H1 (cell line): ENCODE measurements at regions not wholly inside any gene's neighbourhood (a gene's known extent, or its start where the extent isn't known, plus 50 kb on each side); places are given as distances from the start of the nearest gene placed in this dataset.

ENCODE experiments used
- CTCF ChIA-PET: fragments of 300-600 bp; sonication (Branson Sonifier 250); formaldehyde crosslinking; loops from one replicate; lab custom pipeline; 2021; ENCODE audit not compliant: partially characterized antibody; lab: Charles Lee
- POLR2A ChIA-PET: fragments of 300-600 bp; sonication (Branson Sonifier 250); formaldehyde crosslinking; loops from one replicate; lab custom pipeline; 2021; ENCODE audit warnings: inconsistent platforms; ENCODE audit not compliant: partially characterized antibody; lab: Charles Lee
- DNase-seq, 2 experiments: peaks; one replicate each; pipeline versions ENCODE4 v3.0.0 to v3.0.0-alpha.2; 2010 to 2022; ENCODE audit warnings: low spot score in 2 of 2, low read depth in 1 of 2, mixed read lengths in 1 of 2
- FAIRE-seq: peaks from 2 replicates; lab custom pipeline; 2011; peaks lifted over from hg19 to GRCh38; lab: Jason Lieb, UNC
- H2AFZ ChIP-seq: 2 replicates; pipeline ENCODE4 v1.8.1; 2012; ENCODE audit warnings: low read length, inconsistent platforms
- H2AK5ac ChIP-seq: 2 replicates; pipeline ENCODE4 v1.6.1; 2013; ENCODE audit warnings: low read depth, low read length
- H2BK120ac ChIP-seq: replicated peaks from 2 replicates; pipeline ENCODE3; 2013; ENCODE audit warnings: low read depth, low read length, inconsistent platforms
- H2BK12ac ChIP-seq: 2 replicates; pipeline ENCODE4 v1.6.1; 2013; ENCODE audit warnings: low read depth, low read length
- H2BK15ac ChIP-seq: 2 replicates; pipeline ENCODE4 v1.6.1; 2013; ENCODE audit warnings: low read length
- H2BK20ac ChIP-seq: 2 replicates; pipeline ENCODE4 v1.6.1; 2013; ENCODE audit warnings: low read length
- H2BK5ac ChIP-seq: 2 replicates; pipeline ENCODE4 v1.6.1; 2013; ENCODE audit warnings: low read depth, low read length
- H3K14ac ChIP-seq: 2 replicates; pipeline ENCODE4 v1.6.1; 2013; ENCODE audit warnings: inconsistent platforms; ENCODE audit not compliant: insufficient read length
- H3K18ac ChIP-seq: 2 replicates; pipeline ENCODE4 v1.6.1; 2013; ENCODE audit warnings: low read length; ENCODE audit errors: extremely low read depth
- H3K23ac ChIP-seq: 2 replicates; pipeline ENCODE4 v1.6.1; 2013; ENCODE audit warnings: inconsistent platforms; ENCODE audit not compliant: insufficient read length
- H3K23me2 ChIP-seq: 2 replicates; pipeline ENCODE4 v1.6.1; 2013; ENCODE audit warnings: low read depth, low read length
- H3K27ac ChIP-seq: 2 replicates; pipeline ENCODE4 v1.6.1; 2011; ENCODE audit warnings: low read depth, low read length, inconsistent platforms
- H3K27me3 ChIP-seq, 4 experiments: replicated peaks in 1 of 4; 1 replicate in 1 of 4; 2 replicates in 3 of 4; pipeline versions ENCODE4 v1.6.1 to v1.8.1; 2011 to 2013; ENCODE audit warnings: low read length in 3 of 4, mild to moderate bottlenecking in 3 of 4, inconsistent platforms in 2 of 4, mixed read lengths in 2 of 4, moderate library complexity in 1 of 4; ENCODE audit not compliant: control insufficient read depth in 3 of 4, insufficient read depth in 3 of 4; ENCODE audit errors: extremely low read depth in 1 of 4
- H3K36me3 ChIP-seq, 4 experiments: 2 replicates each; pipeline versions ENCODE4 v1.6.1 to v1.8.1; 2011 to 2013; ENCODE audit warnings: mild to moderate bottlenecking in 4 of 4, low read length in 3 of 4, moderate library complexity in 2 of 4, control low read depth in 1 of 4, inconsistent platforms in 1 of 4; ENCODE audit not compliant: insufficient read depth in 4 of 4, control insufficient read depth in 2 of 4
- H3K4ac ChIP-seq: replicated peaks from 2 replicates; pipeline ENCODE3; 2013; ENCODE audit warnings: low read length, low read depth, mixed read lengths, inconsistent platforms; ENCODE audit not compliant: insufficient read length
- H3K4me1 ChIP-seq, 4 experiments: replicated peaks in 1 of 4; 1 replicate in 1 of 4; 2 replicates in 3 of 4; pipeline versions ENCODE4 v1.6.1 to v1.8.1; 2011 to 2013; ENCODE audit warnings: low read length in 3 of 4, inconsistent platforms in 2 of 4, mixed read lengths in 1 of 4; ENCODE audit not compliant: insufficient read depth in 4 of 4, control insufficient read depth in 3 of 4
- H3K4me2 ChIP-seq, 2 experiments: 2 replicates each; pipeline versions ENCODE4 v1.6.1 to v1.8.1; 2011 to 2013; ENCODE audit warnings: low read depth in 2 of 2, low read length in 2 of 2, control low read depth in 1 of 2, inconsistent platforms in 1 of 2, mild to moderate bottlenecking in 1 of 2; ENCODE audit not compliant: insufficient read depth in 1 of 2
- H3K4me3 ChIP-seq, 4 experiments: fragments of 200-600, 300-600 bp in 1 of 4; sonication (generic), shearing (Covaris generic), sonication (Bioruptor Twin) in 1 of 4; 2 replicates each; pipeline versions ENCODE4 v1.5.1 to v1.8.1; 2011 to 2016; ENCODE audit warnings: low read length in 4 of 4, low read depth in 3 of 4, control low read depth in 2 of 4, inconsistent platforms in 2 of 4, mild to moderate bottlenecking in 2 of 4, mixed read lengths in 1 of 4, moderate library complexity in 1 of 4; ENCODE audit not compliant: insufficient read depth in 2 of 4; ENCODE audit errors: extremely low read depth in 1 of 4
- H3K56ac ChIP-seq: replicated peaks from 2 replicates; pipeline ENCODE3; 2013; ENCODE audit warnings: low read depth, mild to moderate bottlenecking, mixed read lengths, low read length, inconsistent platforms; ENCODE audit not compliant: insufficient read length
- H3K79me1 ChIP-seq: 2 replicates; pipeline ENCODE4 v1.6.1; 2013; ENCODE audit warnings: low read depth, low read length, control low read depth
- H3K79me2 ChIP-seq, 2 experiments: 2 replicates each; pipeline versions ENCODE4 v1.6.1 to v1.8.1; 2012 to 2013; ENCODE audit warnings: low read length in 2 of 2, mild to moderate bottlenecking in 2 of 2, inconsistent platforms in 1 of 2; ENCODE audit not compliant: insufficient read depth in 2 of 2, control insufficient read depth in 1 of 2
- H3K9ac ChIP-seq, 4 experiments: replicated peaks in 1 of 4; 1 replicate in 1 of 4; 2 replicates in 3 of 4; pipeline versions ENCODE4 v1.6.1 to v1.8.1; 2011 to 2013; ENCODE audit warnings: low read depth in 3 of 4, low read length in 3 of 4, control low read depth in 2 of 4, mild to moderate bottlenecking in 2 of 4, moderate library complexity in 2 of 4, inconsistent platforms in 1 of 4; ENCODE audit errors: extremely low read depth in 1 of 4
- H3K9me3 ChIP-seq, 2 experiments: 2 replicates each; pipeline versions ENCODE4 v1.6.1 to v1.8.1; 2012 to 2013; ENCODE audit warnings: mild to moderate bottlenecking in 2 of 2, moderate library complexity in 2 of 2, control low read depth in 1 of 2, inconsistent platforms in 1 of 2, low read depth in 1 of 2, low read length in 1 of 2, mixed read lengths in 1 of 2; ENCODE audit not compliant: insufficient read depth in 2 of 2
- H4K20me1 ChIP-seq, 2 experiments: replicated peaks in 1 of 2; 2 replicates each; pipeline versions ENCODE3 to v1.8.1; 2011 to 2013; ENCODE audit warnings: inconsistent platforms in 2 of 2, low read length in 2 of 2, mild to moderate bottlenecking in 1 of 2; ENCODE audit not compliant: insufficient read depth in 2 of 2, control insufficient read depth in 1 of 2
- H4K5ac ChIP-seq: 2 replicates; pipeline ENCODE4 v1.6.1; 2013; ENCODE audit warnings: low read length, low read depth, mixed read lengths, inconsistent platforms; ENCODE audit not compliant: insufficient read length
- H4K8ac ChIP-seq: 2 replicates; pipeline ENCODE4 v1.8.0; 2013; ENCODE audit warnings: mild to moderate bottlenecking, moderate library complexity, low read length, inconsistent platforms; ENCODE audit not compliant: insufficient read depth; ENCODE audit errors: extremely low read depth
- H4K91ac ChIP-seq: replicated peaks from 2 replicates; pipeline ENCODE3; 2013; ENCODE audit warnings: low read length, mixed read lengths, inconsistent platforms; ENCODE audit not compliant: insufficient read length
- BACH1 ChIP-seq: IDR thresholded peaks from 2 replicates; pipeline ENCODE4 v1.6.1; 2012; ENCODE audit warnings: low read length, improper control_type of control experiment
- GTF2F1 ChIP-seq: IDR thresholded peaks from 2 replicates; pipeline ENCODE4 v1.6.1; 2012; ENCODE audit warnings: low read depth, low read length, improper control_type of control experiment, borderline replicate concordance
- HDAC6 ChIP-seq: IDR thresholded peaks from one replicate; pipeline ENCODE4 v1.7.1; 2012; ENCODE audit warnings: low read depth, mild to moderate bottlenecking, inconsistent platforms, low read length, moderate library complexity
- KDM1A ChIP-seq: fragments of 200-600, 300-600 bp; sonication (generic); IDR thresholded peaks from 2 replicates; pipeline ENCODE4 v1.7.1; 2016; ENCODE audit warnings: mild to moderate bottlenecking, low read length, borderline replicate concordance
- NANOG ChIP-seq: IDR thresholded peaks from 2 replicates; pipeline ENCODE4 v1.6.1; 2011; ENCODE audit warnings: low read length, low read depth, mild to moderate bottlenecking, inconsistent platforms; ENCODE audit not compliant: insufficient read depth, poor library complexity, severe bottlenecking
- RXRA ChIP-seq: IDR thresholded peaks from 2 replicates; pipeline ENCODE4 v1.6.1; 2011; ENCODE audit warnings: low read depth, mild to moderate bottlenecking, low read length, moderate library complexity; ENCODE audit not compliant: insufficient read depth
- SIRT6 ChIP-seq: IDR thresholded peaks from one replicate; pipeline ENCODE4 v1.7.1; 2012; ENCODE audit warnings: low read length, inconsistent platforms
- SIX5 ChIP-seq: IDR thresholded peaks from 2 replicates; pipeline ENCODE4 v1.6.1; 2011; ENCODE audit warnings: mild to moderate bottlenecking, low read depth, low read length
- WGBS, 2 experiments: shearing (Covaris generic) in 1 of 2; methylation state at CpG; one replicate each; pipeline versions ENCODE4 v1.1.6 to v1.1.7; 2013 to 2015; ENCODE audit warnings: low lambda C conversion rate in 2 of 2, mixed read lengths in 2 of 2, inconsistent platforms in 1 of 2, low coverage in 1 of 2, missing lambda C conversion rate in 1 of 2; ENCODE audit not compliant: insufficient replicate concordance in 2 of 2, insufficient coverage in 1 of 2, insufficient read length in 1 of 2; ENCODE audit errors: extremely low coverage in 1 of 2, missing lambda C conversion rate in 1 of 2; 5-methylcytosine and 5-hydroxymethylcytosine counted together

- FAIRE-seq = no peak
- TF ChIP-seq RXRA (no peak), NANOG (no peak), HDAC6 (no peak), KDM1A (no peak), GTF2F1 (no peak), BACH1 (no peak), SIX5 (no peak), SIRT6 (no peak)
Observed at GRCh38 chr12:91994208-91994797, 151.3 kb downstream of the BTG1 start.

More at GRCh38 chr12:91994208-91994797, 151.3 kb downstream of the BTG1 start:
- Histone ChIP-seq H3K4me3 (no peak overlapping the region), H2AFZ (no peak overlapping the region), H4K91ac (no peak overlapping the region), H3K18ac (no peak overlapping the region), H2BK120ac (no peak overlapping the region), H4K5ac (no peak overlapping the region), H3K36me3 (no peaks in the 10 kb centered on the region), H2BK20ac (no peak overlapping the region), H3K4ac (no peak overlapping the region), H3K23ac (no peak overlapping the region), H3K4me2 (no peak overlapping the region), H3K79me1 (no peaks in the 10 kb centered on the region), H4K20me1 (no peaks in the 10 kb centered on the region), H2BK15ac (no peak overlapping the region), H3K4me1 (no peaks in the 10 kb centered on the region), H3K9me3 (peaks cover 0 to 3% of the 10 kb centered on the region in 2 experiments; a peak in 1 of 4 replicates), H2BK12ac (no peak overlapping the region), H3K27ac (no peak overlapping the region), H3K14ac (no peak overlapping the region), H3K9ac (no peak overlapping the region), H2AK5ac (no peak overlapping the region), H3K56ac (no peak overlapping the region), H2BK5ac (no peak overlapping the region), H3K27me3 (no peaks in the 10 kb centered on the region), H3K23me2 (no peaks in the 10 kb centered on the region), H3K79me2 (no peaks in the 10 kb centered on the region), H4K8ac (no peak overlapping the region)
- ChIA-PET POLR2A (no interaction called here), CTCF (no interaction called here)
- no peak for DNase-seq
- 90% methylated on average over 5 of the region's 5 CpGs; no CpG with 5 or more reads in 1 of the 2 experiments for WGBS, 2 experiments
